ENCODE measurements at regions not wholly inside any gene's neighbourhood (a gene's known extent, or its start where the extent isn't known, plus 50 kb on each side); places are given as distances from the start of the nearest gene placed in this dataset.

DNA sequence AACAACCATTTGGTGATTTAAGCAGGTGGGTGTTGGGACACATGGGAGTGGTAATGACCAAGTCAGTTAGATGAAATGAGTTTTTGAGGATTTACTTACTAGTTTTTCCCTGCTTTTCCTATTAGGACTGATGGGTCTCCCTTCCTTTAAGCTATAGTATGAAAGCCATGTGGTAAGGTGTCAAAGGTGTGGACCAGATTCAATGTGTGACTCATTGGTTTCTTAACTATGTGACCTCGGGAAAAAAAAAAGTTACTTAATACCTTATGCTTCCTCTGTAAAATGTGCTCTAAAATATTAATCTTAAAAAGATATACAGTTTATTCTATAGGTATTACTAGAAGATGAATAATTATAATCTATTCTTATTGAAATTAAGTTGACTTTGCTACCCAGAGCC, 93.7 kb downstream of the DUSP10 start:
- Histone ChIP-seq H3K27ac (ENCODE audit: low read depth, low read length) (no peak overlapping the region), H3K23ac (ENCODE audit: low read length) (no peak overlapping the region), H3K18ac (ENCODE audit: low read length) (no peak overlapping the region), H3K4me1 (ENCODE audit: control insufficient read depth in 1 of 2, insufficient read depth in 2 of 2, low read length in 2 of 2) (no peaks in the 10 kb centered on the region), H3K4ac (ENCODE audit: low read depth, low read length) (no peak overlapping the region), H3K79me1 (ENCODE audit: low read length) (no peaks in the 10 kb centered on the region), H3K27me3 (ENCODE audit: insufficient read depth, low read length) (no peaks in the 10 kb centered on the region), H3K14ac (ENCODE audit: low read length) (no peak overlapping the region), H4K91ac (ENCODE audit: low read depth, low read length) (no peak overlapping the region), H3K4me2 (ENCODE audit: low read length) (no peak overlapping the region), H2AFZ (ENCODE audit: insufficient read depth, low read length, poor library complexity) (no peak overlapping the region), H2BK5ac (ENCODE audit: low read depth, low read length, poor library complexity) (no peak overlapping the region), H3K36me3 (ENCODE audit: control insufficient read depth in 1 of 2, insufficient read depth in 2 of 2, low read length in 2 of 2) (no peaks in the 10 kb centered on the region), H2BK12ac (ENCODE audit: low read length) (no peak overlapping the region), H3K4me3 (ENCODE audit: low read depth, low read length) (no peak overlapping the region), H3K9ac (ENCODE audit: low read length) (no peak overlapping the region), H4K8ac (ENCODE audit: low read depth, low read length) (no peak overlapping the region), H3K9me3 (ENCODE audit: insufficient read depth, low read depth, low read length) (no peaks in the 10 kb centered on the region), H2BK120ac (ENCODE audit: insufficient read depth, low read length, poor library complexity) (no peak overlapping the region), H3K79me2 (ENCODE audit: control insufficient read depth, insufficient read depth, low read length, poor library complexity) (no peaks in the 10 kb centered on the region), H4K12ac (ENCODE audit: low read depth, low read length) (no peak overlapping the region), H2AK5ac (ENCODE audit: low read length) (no peak overlapping the region)
- DNase-seq, result no peak
- no CpG with 5 or more reads among the region's 1 CpG for WGBS (ENCODE audit: extremely low coverage, insufficient coverage, insufficient read length)

Measured in trophoblast cell (in vitro differentiated cells and primary cell).